ENCODE measurements at regions not wholly inside any gene's neighbourhood (a gene's known extent, or its start where the extent isn't known, plus 50 kb on each side); places are given as distances from the start of the nearest gene placed in this dataset.

DNA sequence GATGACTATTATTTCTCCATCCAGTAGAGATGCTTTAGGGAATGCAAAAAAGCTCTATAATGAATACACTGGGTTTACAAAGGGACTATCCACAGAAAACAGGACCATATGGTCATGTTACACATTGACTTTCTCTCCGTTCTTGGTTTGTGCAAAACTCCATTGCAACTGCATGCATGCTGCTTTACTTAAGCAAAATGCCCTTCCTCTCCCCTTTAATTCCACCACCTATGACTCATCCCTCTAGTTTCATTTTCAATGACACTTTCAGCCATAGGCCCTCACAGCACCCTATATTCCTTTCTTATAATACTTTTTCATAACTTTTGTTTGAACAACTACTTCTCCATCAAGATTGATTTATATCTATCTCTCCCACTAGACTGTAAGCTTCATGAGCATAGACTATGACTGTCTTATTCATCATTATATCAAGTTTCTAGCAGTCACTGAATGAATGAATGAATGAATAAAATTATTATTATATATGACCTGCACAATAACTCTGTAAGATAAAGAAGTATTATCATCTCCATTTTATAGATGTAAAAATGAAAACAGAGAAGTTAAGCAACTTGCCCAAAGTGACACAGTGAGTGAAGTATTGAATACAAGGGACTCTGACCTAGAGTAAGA, 248.9 kb downstream of the PLPP3 start:
- ChIA-PET CTCF (no interaction called here), POLR2A (no interaction called here)
- Mint-ChIP-seq H3K4me3 (no peak overlapping the region), H3K4me1 (peaks cover 13% of the 10 kb centered on the region), H3K27ac (no peak overlapping the region), H3K36me3 (no peaks in the 10 kb centered on the region), H3K9me3 (no peaks in the 10 kb centered on the region), H3K27me3 (ENCODE audit: low read depth) (no peaks in the 10 kb centered on the region)
- DNase-seq (ENCODE audit: low spot score) (no peak), ATAC-seq (no peak)
- no peak for TF ChIP-seq GABPB1 (CRISPR knock-in tag; IDR thresholded peaks at IDR 0.05)
- no peak for TF ChIP-seq SP1 (CRISPR knock-in tag; conservative IDR thresholded peaks at IDR 0.05)
- no peak for TF ChIP-seq SMAD4 (CRISPR knock-in tag; IDR thresholded peaks at IDR 0.05)
- TF ChIP-seq ZNF263 (CRISPR knock-in tag; IDR thresholded peaks at IDR 0.05; ENCODE audit: low read depth), result no peak
- no peak for TF ChIP-seq SOX15 (CRISPR knock-in tag; IDR thresholded peaks at IDR 0.05)
- no peak for TF ChIP-seq OVOL2 (CRISPR knock-in tag; IDR thresholded peaks at IDR 0.05; ENCODE audit: borderline replicate concordance)
- TF ChIP-seq JUN (CRISPR knock-in tag; IDR thresholded peaks at IDR 0.05), result no peak
- TF ChIP-seq, protein P1, sequence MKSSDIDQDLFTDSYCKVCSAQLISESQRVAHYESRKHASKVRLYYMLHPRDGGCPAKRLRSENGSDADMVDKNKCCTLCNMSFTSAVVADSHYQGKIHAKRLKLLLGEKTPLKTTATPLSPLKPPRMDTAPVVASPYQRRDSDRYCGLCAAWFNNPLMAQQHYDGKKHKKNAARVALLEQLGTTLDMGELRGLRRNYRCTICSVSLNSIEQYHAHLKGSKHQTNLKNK (CRISPR knock-in tag; IDR thresholded peaks at IDR 0.05), result no peak
- no peak for TF ChIP-seq FOXP1 (CRISPR knock-in tag; IDR thresholded peaks at IDR 0.05; ENCODE audit: borderline replicate concordance)
- TF ChIP-seq, protein P2, sequence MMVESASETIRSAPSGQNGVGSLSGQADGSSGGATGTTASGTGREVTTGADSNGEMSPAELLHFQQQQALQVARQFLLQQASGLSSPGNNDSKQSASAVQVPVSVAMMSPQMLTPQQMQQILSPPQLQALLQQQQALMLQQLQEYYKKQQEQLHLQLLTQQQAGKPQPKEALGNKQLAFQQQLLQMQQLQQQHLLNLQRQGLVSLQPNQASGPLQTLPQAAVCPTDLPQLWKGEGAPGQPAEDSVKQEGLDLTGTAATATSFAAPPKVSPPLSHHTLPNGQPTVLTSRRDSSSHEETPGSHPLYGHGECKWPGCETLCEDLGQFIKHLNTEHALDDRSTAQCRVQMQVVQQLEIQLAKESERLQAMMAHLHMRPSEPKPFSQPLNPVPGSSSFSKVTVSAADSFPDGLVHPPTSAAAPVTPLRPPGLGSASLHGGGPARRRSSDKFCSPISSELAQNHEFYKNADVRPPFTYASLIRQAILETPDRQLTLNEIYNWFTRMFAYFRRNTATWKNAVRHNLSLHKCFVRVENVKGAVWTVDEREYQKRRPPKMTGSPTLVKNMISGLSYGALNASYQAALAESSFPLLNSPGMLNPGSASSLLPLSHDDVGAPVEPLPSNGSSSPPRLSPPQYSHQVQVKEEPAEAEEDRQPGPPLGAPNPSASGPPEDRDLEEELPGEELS (CRISPR knock-in tag; IDR thresholded peaks at IDR 0.05), result no peak
- TF ChIP-seq, protein P3, sequence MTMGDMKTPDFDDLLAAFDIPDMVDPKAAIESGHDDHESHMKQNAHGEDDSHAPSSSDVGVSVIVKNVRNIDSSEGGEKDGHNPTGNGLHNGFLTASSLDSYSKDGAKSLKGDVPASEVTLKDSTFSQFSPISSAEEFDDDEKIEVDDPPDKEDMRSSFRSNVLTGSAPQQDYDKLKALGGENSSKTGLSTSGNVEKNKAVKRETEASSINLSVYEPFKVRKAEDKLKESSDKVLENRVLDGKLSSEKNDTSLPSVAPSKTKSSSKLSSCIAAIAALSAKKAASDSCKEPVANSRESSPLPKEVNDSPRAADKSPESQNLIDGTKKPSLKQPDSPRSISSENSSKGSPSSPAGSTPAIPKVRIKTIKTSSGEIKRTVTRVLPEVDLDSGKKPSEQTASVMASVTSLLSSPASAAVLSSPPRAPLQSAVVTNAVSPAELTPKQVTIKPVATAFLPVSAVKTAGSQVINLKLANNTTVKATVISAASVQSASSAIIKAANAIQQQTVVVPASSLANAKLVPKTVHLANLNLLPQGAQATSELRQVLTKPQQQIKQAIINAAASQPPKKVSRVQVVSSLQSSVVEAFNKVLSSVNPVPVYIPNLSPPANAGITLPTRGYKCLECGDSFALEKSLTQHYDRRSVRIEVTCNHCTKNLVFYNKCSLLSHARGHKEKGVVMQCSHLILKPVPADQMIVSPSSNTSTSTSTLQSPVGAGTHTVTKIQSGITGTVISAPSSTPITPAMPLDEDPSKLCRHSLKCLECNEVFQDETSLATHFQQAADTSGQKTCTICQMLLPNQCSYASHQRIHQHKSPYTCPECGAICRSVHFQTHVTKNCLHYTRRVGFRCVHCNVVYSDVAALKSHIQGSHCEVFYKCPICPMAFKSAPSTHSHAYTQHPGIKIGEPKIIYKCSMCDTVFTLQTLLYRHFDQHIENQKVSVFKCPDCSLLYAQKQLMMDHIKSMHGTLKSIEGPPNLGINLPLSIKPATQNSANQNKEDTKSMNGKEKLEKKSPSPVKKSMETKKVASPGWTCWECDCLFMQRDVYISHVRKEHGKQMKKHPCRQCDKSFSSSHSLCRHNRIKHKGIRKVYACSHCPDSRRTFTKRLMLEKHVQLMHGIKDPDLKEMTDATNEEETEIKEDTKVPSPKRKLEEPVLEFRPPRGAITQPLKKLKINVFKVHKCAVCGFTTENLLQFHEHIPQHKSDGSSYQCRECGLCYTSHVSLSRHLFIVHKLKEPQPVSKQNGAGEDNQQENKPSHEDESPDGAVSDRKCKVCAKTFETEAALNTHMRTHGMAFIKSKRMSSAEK (CRISPR knock-in tag; IDR thresholded peaks at IDR 0.05; ENCODE audit: borderline replicate concordance), result no peak
- no peak for TF ChIP-seq ZNF671 (CRISPR knock-in tag; IDR thresholded peaks at IDR 0.05)
- no peak for TF ChIP-seq HMGA2 (CRISPR knock-in tag; IDR thresholded peaks at IDR 0.05)
- no peak for TF ChIP-seq FOXK1 (CRISPR knock-in tag; IDR thresholded peaks at IDR 0.05)
- TF ChIP-seq NFYB (CRISPR knock-in tag; conservative IDR thresholded peaks at IDR 0.05; ENCODE audit: low read depth), result no peak
- TF ChIP-seq, protein P4, sequence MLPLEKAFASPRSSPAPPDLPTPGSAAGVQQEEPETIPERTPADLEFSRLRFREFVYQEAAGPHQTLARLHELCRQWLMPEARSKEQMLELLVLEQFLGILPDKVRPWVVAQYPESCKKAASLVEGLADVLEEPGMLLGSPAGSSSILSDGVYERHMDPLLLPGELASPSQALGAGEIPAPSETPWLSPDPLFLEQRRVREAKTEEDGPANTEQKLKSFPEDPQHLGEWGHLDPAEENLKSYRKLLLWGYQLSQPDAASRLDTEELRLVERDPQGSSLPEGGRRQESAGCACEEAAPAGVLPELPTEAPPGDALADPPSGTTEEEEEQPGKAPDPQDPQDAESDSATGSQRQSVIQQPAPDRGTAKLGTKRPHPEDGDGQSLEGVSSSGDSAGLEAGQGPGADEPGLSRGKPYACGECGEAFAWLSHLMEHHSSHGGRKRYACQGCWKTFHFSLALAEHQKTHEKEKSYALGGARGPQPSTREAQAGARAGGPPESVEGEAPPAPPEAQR (CRISPR knock-in tag; IDR thresholded peaks at IDR 0.05), result no peak
- TF ChIP-seq ZNF121 (CRISPR knock-in tag; IDR thresholded peaks at IDR 0.05), result no peak
- no peak for TF ChIP-seq TCF7 (CRISPR knock-in tag; IDR thresholded peaks at IDR 0.05; ENCODE audit: low read depth)
- TF ChIP-seq IRF2 (CRISPR knock-in tag; IDR thresholded peaks at IDR 0.05; ENCODE audit: borderline replicate concordance, low read depth), result no peak

DNA sequence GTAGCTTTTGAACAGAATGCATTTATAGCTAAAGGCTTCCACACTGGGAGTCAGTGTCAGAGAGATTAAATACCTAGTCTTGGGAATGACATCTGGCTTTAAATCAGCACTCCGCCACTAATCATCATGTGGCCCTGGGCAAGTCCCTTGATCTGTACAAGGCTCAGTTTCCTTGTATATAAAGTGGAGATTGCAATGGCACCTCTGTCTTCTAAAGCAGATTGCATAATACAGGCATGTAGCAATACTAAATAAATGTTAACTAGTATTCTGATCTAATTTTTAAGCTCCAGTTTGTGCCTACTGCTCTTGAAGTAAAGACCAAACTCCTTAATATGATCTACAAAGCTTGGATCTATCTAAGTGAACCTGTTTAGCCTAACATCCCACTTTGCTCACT, 249.4 kb downstream of the PLPP3 start:
- ChIA-PET CTCF (no interaction called here), POLR2A (no interaction called here)
- H3K27me3 Mint-ChIP-seq (ENCODE audit: low read depth), result no peaks in the 10 kb centered on the region
- H3K27ac Mint-ChIP-seq, result no peak overlapping the region
- H3K4me3 Mint-ChIP-seq, result no peak overlapping the region
- ATAC-seq, result no peak
- no peaks in the 10 kb centered on the region for H3K36me3 Mint-ChIP-seq
- peaks cover 13% of the 10 kb centered on the region for H3K4me1 Mint-ChIP-seq
- no peaks in the 10 kb centered on the region for H3K9me3 Mint-ChIP-seq
- DNase-seq (ENCODE audit: low spot score), result no peak
- TF ChIP-seq, protein P5, sequence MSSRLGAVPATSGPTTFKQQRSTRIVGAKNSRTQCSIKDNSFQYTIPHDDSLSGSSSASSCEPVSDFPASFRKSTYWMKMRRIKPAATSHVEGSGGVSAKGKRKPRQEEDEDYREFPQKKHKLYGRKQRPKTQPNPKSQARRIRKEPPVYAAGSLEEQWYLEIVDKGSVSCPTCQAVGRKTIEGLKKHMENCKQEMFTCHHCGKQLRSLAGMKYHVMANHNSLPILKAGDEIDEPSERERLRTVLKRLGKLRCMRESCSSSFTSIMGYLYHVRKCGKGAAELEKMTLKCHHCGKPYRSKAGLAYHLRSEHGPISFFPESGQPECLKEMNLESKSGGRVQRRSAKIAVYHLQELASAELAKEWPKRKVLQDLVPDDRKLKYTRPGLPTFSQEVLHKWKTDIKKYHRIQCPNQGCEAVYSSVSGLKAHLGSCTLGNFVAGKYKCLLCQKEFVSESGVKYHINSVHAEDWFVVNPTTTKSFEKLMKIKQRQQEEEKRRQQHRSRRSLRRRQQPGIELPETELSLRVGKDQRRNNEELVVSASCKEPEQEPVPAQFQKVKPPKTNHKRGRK (CRISPR knock-in tag; IDR thresholded peaks at IDR 0.05; ENCODE audit: borderline replicate concordance), result no peak
- TF ChIP-seq ZNF416 (CRISPR knock-in tag; IDR thresholded peaks at IDR 0.05), result no peak
- TF ChIP-seq ZNF232 (CRISPR knock-in tag; IDR thresholded peaks at IDR 0.05), result no peak
- TF ChIP-seq, protein P6, sequence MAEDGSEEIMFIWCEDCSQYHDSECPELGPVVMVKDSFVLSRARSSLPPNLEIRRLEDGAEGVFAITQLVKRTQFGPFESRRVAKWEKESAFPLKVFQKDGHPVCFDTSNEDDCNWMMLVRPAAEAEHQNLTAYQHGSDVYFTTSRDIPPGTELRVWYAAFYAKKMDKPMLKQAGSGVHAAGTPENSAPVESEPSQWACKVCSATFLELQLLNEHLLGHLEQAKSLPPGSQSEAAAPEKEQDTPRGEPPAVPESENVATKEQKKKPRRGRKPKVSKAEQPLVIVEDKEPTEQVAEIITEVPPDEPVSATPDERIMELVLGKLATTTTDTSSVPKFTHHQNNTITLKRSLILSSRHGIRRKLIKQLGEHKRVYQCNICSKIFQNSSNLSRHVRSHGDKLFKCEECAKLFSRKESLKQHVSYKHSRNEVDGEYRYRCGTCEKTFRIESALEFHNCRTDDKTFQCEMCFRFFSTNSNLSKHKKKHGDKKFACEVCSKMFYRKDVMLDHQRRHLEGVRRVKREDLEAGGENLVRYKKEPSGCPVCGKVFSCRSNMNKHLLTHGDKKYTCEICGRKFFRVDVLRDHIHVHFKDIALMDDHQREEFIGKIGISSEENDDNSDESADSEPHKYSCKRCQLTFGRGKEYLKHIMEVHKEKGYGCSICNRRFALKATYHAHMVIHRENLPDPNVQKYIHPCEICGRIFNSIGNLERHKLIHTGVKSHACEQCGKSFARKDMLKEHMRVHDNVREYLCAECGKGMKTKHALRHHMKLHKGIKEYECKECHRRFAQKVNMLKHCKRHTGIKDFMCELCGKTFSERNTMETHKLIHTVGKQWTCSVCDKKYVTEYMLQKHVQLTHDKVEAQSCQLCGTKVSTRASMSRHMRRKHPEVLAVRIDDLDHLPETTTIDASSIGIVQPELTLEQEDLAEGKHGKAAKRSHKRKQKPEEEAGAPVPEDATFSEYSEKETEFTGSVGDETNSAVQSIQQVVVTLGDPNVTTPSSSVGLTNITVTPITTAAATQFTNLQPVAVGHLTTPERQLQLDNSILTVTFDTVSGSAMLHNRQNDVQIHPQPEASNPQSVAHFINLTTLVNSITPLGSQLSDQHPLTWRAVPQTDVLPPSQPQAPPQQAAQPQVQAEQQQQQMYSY (CRISPR knock-in tag; IDR thresholded peaks at IDR 0.05), result no peak
- TF ChIP-seq, protein P7, sequence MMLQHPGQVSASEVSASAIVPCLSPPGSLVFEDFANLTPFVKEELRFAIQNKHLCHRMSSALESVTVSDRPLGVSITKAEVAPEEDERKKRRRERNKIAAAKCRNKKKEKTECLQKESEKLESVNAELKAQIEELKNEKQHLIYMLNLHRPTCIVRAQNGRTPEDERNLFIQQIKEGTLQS (CRISPR knock-in tag; conservative IDR thresholded peaks at IDR 0.05), result no peak
